ENCODE measurements at regions not wholly inside any gene's neighbourhood (a gene's known extent, or its start where the extent isn't known, plus 50 kb on each side); places are given as distances from the start of the nearest gene placed in this dataset.

DNA sequence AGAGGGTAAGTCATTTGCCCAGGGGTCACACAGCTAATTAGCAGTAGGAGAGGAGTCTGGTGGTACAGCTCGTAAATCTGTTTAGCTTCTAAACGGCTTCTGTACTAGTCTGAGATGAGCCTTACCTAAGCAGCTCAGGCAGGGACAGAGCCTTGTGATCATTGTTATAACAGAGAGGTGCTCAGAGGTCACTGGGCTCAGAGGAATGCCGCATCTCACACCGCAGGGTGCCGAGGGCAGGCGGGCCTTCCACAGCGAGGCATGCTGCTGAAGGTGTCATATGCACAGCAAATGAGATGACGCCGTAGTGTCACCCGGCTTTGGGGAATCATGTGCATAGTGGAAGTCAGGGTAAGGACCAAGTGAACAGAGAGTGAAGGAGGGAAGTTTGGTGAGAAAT lies 305.2 kb upstream of the FMN2 start:
- peaks cover 6% of the 10 kb centered on the region for H3K4me1 Mint-ChIP-seq
- Histone ChIP-seq H3K27me3 (ENCODE audit: insufficient read depth) (no peaks in the 10 kb centered on the region), H2AFZ (no peak overlapping the region), H3K36me3 (ENCODE audit: insufficient read depth) (no peaks in the 10 kb centered on the region), H3K9me2 (ENCODE audit: insufficient read depth) (no peaks in the 10 kb centered on the region), H3K4me3 (no peak overlapping the region), H3K4me2 (no peak overlapping the region), H3K4me1 (ENCODE audit: insufficient read depth) (peaks cover 7% of the 10 kb centered on the region; the same call in 1 of the 2 replicates), H3F3A (replicated peaks; ENCODE audit: low read depth) (no peaks in the 10 kb centered on the region), H3K27ac (ENCODE audit: low read depth) (no peak overlapping the region), H3K79me2 (replicated peaks; ENCODE audit: insufficient read depth) (no peaks in the 10 kb centered on the region), H4K20me1 (replicated peaks; ENCODE audit: insufficient read depth) (no peaks in the 10 kb centered on the region)
- peaks cover 5% of the 10 kb centered on the region for H3K27me3 Mint-ChIP-seq (ENCODE audit: insufficient read depth, low read depth, poor library complexity)
- no peak overlapping the region; the same call in 1 of the 2 replicates for H3K27ac Mint-ChIP-seq
- H3K36me3 Mint-ChIP-seq (ENCODE audit: low read depth) = peaks cover 6% of the 10 kb centered on the region; the same call in 1 of the 3 replicates
- no peak for TF ChIP-seq EZH2 (IDR thresholded peaks at IDR 0.05; ENCODE audit: low read depth, unreplicated experiment)
- TF ChIP-seq, protein P1, sequence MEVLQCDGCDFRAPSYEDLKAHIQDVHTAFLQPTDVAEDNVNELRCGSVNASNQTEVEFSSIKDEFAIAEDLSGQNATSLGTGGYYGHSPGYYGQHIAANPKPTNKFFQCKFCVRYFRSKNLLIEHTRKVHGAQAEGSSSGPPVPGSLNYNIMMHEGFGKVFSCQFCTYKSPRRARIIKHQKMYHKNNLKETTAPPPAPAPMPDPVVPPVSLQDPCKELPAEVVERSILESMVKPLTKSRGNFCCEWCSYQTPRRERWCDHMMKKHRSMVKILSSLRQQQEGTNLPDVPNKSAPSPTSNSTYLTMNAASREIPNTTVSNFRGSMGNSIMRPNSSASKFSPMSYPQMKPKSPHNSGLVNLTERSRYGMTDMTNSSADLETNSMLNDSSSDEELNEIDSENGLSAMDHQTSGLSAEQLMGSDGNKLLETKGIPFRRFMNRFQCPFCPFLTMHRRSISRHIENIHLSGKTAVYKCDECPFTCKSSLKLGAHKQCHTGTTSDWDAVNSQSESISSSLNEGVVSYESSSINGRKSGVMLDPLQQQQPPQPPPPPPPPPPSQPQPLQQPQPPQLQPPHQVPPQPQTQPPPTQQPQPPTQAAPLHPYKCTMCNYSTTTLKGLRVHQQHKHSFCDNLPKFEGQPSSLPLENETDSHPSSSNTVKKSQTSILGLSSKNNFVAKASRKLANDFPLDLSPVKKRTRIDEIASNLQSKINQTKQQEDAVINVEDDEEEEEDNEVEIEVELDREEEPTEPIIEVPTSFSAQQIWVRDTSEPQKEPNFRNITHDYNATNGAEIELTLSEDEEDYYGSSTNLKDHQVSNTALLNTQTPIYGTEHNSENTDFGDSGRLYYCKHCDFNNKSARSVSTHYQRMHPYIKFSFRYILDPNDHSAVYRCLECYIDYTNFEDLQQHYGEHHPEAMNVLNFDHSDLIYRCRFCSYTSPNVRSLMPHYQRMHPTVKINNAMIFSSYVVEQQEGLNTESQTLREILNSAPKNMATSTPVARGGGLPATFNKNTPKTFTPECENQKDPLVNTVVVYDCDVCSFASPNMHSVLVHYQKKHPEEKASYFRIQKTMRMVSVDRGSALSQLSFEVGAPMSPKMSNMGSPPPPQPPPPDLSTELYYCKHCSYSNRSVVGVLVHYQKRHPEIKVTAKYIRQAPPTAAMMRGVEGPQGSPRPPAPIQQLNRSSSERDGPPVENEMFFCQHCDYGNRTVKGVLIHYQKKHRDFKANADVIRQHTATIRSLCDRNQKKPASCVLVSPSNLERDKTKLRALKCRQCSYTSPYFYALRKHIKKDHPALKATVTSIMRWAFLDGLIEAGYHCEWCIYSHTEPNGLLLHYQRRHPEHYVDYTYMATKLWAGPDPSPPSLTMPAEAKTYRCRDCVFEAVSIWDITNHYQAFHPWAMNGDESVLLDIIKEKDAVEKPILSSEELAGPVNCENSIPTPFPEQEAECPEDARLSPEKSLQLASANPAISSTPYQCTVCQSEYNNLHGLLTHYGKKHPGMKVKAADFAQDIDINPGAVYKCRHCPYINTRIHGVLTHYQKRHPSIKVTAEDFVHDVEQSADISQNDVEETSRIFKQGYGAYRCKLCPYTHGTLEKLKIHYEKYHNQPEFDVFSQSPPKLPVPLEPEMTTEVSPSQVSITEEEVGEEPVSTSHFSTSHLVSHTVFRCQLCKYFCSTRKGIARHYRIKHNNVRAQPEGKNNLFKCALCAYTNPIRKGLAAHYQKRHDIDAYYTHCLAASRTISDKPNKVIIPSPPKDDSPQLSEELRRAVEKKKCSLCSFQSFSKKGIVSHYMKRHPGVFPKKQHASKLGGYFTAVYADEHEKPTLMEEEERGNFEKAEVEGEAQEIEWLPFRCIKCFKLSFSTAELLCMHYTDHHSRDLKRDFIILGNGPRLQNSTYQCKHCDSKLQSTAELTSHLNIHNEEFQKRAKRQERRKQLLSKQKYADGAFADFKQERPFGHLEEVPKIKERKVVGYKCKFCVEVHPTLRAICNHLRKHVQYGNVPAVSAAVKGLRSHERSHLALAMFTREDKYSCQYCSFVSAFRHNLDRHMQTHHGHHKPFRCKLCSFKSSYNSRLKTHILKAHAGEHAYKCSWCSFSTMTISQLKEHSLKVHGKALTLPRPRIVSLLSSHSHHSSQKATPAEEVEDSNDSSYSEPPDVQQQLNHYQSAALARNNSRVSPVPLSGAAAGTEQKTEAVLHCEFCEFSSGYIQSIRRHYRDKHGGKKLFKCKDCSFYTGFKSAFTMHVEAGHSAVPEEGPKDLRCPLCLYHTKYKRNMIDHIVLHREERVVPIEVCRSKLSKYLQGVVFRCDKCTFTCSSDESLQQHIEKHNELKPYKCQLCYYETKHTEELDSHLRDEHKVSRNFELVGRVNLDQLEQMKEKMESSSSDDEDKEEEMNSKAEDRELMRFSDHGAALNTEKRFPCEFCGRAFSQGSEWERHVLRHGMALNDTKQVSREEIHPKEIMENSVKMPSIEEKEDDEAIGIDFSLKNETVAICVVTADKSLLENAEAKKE (CRISPR knock-in tag; IDR thresholded peaks at IDR 0.05) = no peak
- no peak for TF ChIP-seq NANOG (IDR thresholded peaks at IDR 0.05; ENCODE audit: borderline replicate concordance)
- no peak for TF ChIP-seq ZNF114 (CRISPR knock-in tag; IDR thresholded peaks at IDR 0.05)
- TF ChIP-seq CREB1 (CRISPR knock-in tag; IDR thresholded peaks at IDR 0.05; ENCODE audit: low read depth) = no peak
- no peak for TF ChIP-seq STAT1 (IDR thresholded peaks at IDR 0.05; ENCODE audit: unreplicated experiment)
- no peak for TF ChIP-seq ZNF331 (CRISPR knock-in tag; IDR thresholded peaks at IDR 0.05; ENCODE audit: low read depth)
- no peak for TF ChIP-seq JUNB (IDR thresholded peaks at IDR 0.05; ENCODE audit: unreplicated experiment)
- no peak for TF ChIP-seq EZH2phosphoT487 (IDR thresholded peaks at IDR 0.05; ENCODE audit: unreplicated experiment)
- TF ChIP-seq, protein P2, sequence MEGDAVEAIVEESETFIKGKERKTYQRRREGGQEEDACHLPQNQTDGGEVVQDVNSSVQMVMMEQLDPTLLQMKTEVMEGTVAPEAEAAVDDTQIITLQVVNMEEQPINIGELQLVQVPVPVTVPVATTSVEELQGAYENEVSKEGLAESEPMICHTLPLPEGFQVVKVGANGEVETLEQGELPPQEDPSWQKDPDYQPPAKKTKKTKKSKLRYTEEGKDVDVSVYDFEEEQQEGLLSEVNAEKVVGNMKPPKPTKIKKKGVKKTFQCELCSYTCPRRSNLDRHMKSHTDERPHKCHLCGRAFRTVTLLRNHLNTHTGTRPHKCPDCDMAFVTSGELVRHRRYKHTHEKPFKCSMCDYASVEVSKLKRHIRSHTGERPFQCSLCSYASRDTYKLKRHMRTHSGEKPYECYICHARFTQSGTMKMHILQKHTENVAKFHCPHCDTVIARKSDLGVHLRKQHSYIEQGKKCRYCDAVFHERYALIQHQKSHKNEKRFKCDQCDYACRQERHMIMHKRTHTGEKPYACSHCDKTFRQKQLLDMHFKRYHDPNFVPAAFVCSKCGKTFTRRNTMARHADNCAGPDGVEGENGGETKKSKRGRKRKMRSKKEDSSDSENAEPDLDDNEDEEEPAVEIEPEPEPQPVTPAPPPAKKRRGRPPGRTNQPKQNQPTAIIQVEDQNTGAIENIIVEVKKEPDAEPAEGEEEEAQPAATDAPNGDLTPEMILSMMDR (conservative IDR thresholded peaks at IDR 0.05; ENCODE audit: low read depth in 2 of 2) = no peak
- TF ChIP-seq REST (IDR thresholded peaks at IDR 0.05; ENCODE audit: unreplicated experiment) = no peak
- no peak for TF ChIP-seq ETS1 (IDR thresholded peaks at IDR 0.05)
- no peak for TF ChIP-seq POLR2AphosphoS5 (IDR thresholded peaks at IDR 0.05; ENCODE audit: low read depth)
- ATAC-seq (peak; percentile 97), DNase-seq (ENCODE audit: low spot score) (peak; percentile 70)
- no peak overlapping the region for H3K4me3 Mint-ChIP-seq
- H3K9me3 Mint-ChIP-seq = no peaks in the 10 kb centered on the region; the same call in 2 of the 3 replicates

Data from GM23338 (cell line).